Neural cell (in vitro differentiated cells): ENCODE measurements at regions not wholly inside any gene's neighbourhood (a gene's known extent, or its start where the extent isn't known, plus 50 kb on each side); places are given as distances from the start of the nearest gene placed in this dataset.

Source experiments
- H2AFZ ChIP-seq: fragments of 200-600, 300-800 bp; sonication (generic), shearing (Covaris generic); 2 replicates; pipeline ENCODE4 v1.6.0; 2014; ENCODE audit warnings: low read depth, mild to moderate bottlenecking, antibody characterized with exemption, low read length, moderate library complexity
- H3F3A ChIP-seq: fragments of 200-600 bp; shearing (Covaris generic); 2 replicates; pipeline ENCODE4 v1.6.1; 2016; ENCODE audit warnings: mild to moderate bottlenecking, moderate library complexity, mixed read lengths, antibody characterized with exemption, low read length; ENCODE audit not compliant: insufficient read depth, poor library complexity, severe bottlenecking
- H3K27ac ChIP-seq: fragments of 200-600, 300-800 bp; sonication (generic), shearing (Covaris generic); 2 replicates; pipeline ENCODE4 v1.5.1; 2014; ENCODE audit warnings: mild to moderate bottlenecking, low read length, moderate library complexity
- H3K27me3 ChIP-seq: fragments of 300-800, 200-600 bp; sonication (generic), shearing (Covaris generic); 2 replicates; pipeline ENCODE4 v1.6.0; 2014; ENCODE audit warnings: mild to moderate bottlenecking, low read depth, low read length, moderate library complexity; ENCODE audit not compliant: insufficient read depth
- H3K36me3 ChIP-seq: fragments of 300-800, 200-600 bp; sonication (generic), shearing (Covaris generic); 2 replicates; pipeline ENCODE4 v1.5.1; 2014; ENCODE audit warnings: mild to moderate bottlenecking, antibody characterized with exemption, low read length, moderate library complexity; ENCODE audit not compliant: insufficient read depth
- H3K4me2 ChIP-seq: fragments of 300-800, 200-600 bp; sonication (generic), shearing (Covaris generic); 2 replicates; pipeline ENCODE4 v1.6.0; 2014; ENCODE audit warnings: mild to moderate bottlenecking, low read length
- H3K4me3 ChIP-seq: fragments of 300-800, 200-600 bp; sonication (generic), shearing (Covaris generic); 2 replicates; pipeline ENCODE4 v1.5.1; 2014; ENCODE audit warnings: mild to moderate bottlenecking, low read length, moderate library complexity
- H3K79me2 ChIP-seq: fragments of 200-600 bp; shearing (Covaris generic); replicated peaks from 2 replicates; pipeline ENCODE4 v1.6.0; 2014; ENCODE audit warnings: mild to moderate bottlenecking, low read length, moderate library complexity; ENCODE audit not compliant: insufficient read depth
- H3K9ac ChIP-seq: fragments of 300-800, 200-600 bp; sonication (generic), shearing (Covaris generic); 2 replicates; pipeline ENCODE4 v1.6.1; 2016; ENCODE audit warnings: mild to moderate bottlenecking, low read length, mixed read lengths
- H3K9me2 ChIP-seq: fragments of 200-600 bp; shearing (Covaris generic); 2 replicates; pipeline ENCODE4 v1.6.1; 2016; ENCODE audit warnings: mild to moderate bottlenecking, low read length, mixed read lengths; ENCODE audit not compliant: insufficient read depth
- H3K9me3 ChIP-seq: fragments of 200-600, 300-800 bp; sonication (generic), shearing (Covaris generic); 2 replicates; pipeline ENCODE4 v1.6.1; 2016; ENCODE audit warnings: mild to moderate bottlenecking, mixed run types, low read length, moderate library complexity, mixed read lengths
- H4K20me1 ChIP-seq: fragments of 200-600 bp; shearing (Covaris generic); 2 replicates; pipeline ENCODE4 v1.6.1; 2016; ENCODE audit warnings: mild to moderate bottlenecking, mixed run types; ENCODE audit not compliant: insufficient read depth
- EP300 ChIP-seq: fragments of 450-650 bp; conservative IDR thresholded peaks from 2 replicates; pipeline ENCODE4 v1.6.1; 2014; ENCODE audit warnings: antibody characterized with exemption, mild to moderate bottlenecking, moderate library complexity; ENCODE audit not compliant: poor library complexity, severe bottlenecking
- EZH2 ChIP-seq: fragments of 200-600, 300-800 bp; shearing (Covaris generic), sonication (generic); IDR thresholded peaks from 2 replicates; pipeline ENCODE4 v1.6.1; 2014; ENCODE audit warnings: antibody characterized with exemption, low read length, borderline replicate concordance, mild to moderate bottlenecking; ENCODE audit not compliant: insufficient read depth, poor library complexity, severe bottlenecking
- MXI1 ChIP-seq: fragments of 450-650 bp; conservative IDR thresholded peaks from 2 replicates; pipeline ENCODE4 v1.6.1; 2014; ENCODE audit warnings: antibody characterized with exemption, mild to moderate bottlenecking; ENCODE audit not compliant: poor library complexity, severe bottlenecking
- POLR2AphosphoS5 ChIP-seq: IDR thresholded peaks from 2 replicates; pipeline ENCODE4 v1.6.1; 2012
- RAD21 ChIP-seq: fragments of 450-650 bp; conservative IDR thresholded peaks from 2 replicates; pipeline ENCODE4 v1.6.1; 2014; ENCODE audit warnings: antibody characterized with exemption, mild to moderate bottlenecking, moderate library complexity
- SMC3 ChIP-seq: fragments of 450-650 bp; conservative IDR thresholded peaks from 2 replicates; pipeline ENCODE4 v1.6.1; 2014; ENCODE audit warnings: antibody characterized with exemption, mild to moderate bottlenecking, moderate library complexity; ENCODE audit not compliant: poor library complexity
- TAF1 ChIP-seq: IDR thresholded peaks from 2 replicates; pipeline ENCODE4 v1.6.1; 2012; ENCODE audit warnings: low read depth
- TF ChIP-seq, protein P1 (sequence below): fragments of 450-650 bp; IDR thresholded peaks from 2 replicates; pipeline ENCODE4 v1.5.1; 2014; ENCODE audit warnings: antibody characterized with exemption, mild to moderate bottlenecking, moderate library complexity; ENCODE audit not compliant: poor library complexity, severe bottlenecking

DNA sequence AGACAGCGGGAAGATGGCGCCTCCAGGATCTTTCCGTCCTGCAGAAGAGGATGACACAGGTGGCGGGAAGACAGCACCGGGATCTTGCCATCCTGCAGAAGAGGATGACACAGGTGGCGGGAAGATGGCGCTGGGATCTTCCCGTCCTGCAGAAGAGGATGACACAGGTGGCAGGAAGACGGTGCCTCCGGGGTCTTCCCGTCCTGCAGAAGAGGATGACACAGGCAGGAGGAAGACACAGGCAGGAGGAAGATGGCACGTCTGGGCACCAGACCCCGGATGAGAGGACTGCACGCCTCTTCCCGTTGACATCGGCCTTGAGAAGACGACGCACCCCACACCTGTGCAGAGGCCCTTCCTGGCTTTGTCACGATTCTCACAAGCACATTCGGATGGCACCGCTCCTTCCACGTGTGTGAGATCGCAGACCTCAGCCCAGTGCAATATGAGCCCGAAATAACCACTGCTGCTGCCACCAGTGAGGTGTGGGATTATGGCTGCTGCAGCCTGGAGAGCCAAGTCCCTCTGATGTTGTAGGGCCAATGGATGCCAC lies 79.4 kb upstream of the SNTG2 start:
- no peak overlapping the region for H2AFZ ChIP-seq
- H3K27me3 ChIP-seq = no peaks in the 10 kb centered on the region
- H3K9me3 ChIP-seq = no peaks in the 10 kb centered on the region
- no peaks in the 10 kb centered on the region for H3K9me2 ChIP-seq
- H3F3A ChIP-seq = no peaks in the 10 kb centered on the region
- no peaks in the 10 kb centered on the region for H3K79me2 ChIP-seq
- no peak overlapping the region for H3K4me2 ChIP-seq
- H3K9ac ChIP-seq = no peak overlapping the region
- H4K20me1 ChIP-seq = no peaks in the 10 kb centered on the region
- H3K27ac ChIP-seq = no peak overlapping the region
- no peak overlapping the region for H3K4me3 ChIP-seq
- H3K36me3 ChIP-seq = no peaks in the 10 kb centered on the region
- no peak for TF ChIP-seq TAF1
- no peak for TF ChIP-seq EZH2
- no peak for TF ChIP-seq SMC3
- TF ChIP-seq, protein P1, sequence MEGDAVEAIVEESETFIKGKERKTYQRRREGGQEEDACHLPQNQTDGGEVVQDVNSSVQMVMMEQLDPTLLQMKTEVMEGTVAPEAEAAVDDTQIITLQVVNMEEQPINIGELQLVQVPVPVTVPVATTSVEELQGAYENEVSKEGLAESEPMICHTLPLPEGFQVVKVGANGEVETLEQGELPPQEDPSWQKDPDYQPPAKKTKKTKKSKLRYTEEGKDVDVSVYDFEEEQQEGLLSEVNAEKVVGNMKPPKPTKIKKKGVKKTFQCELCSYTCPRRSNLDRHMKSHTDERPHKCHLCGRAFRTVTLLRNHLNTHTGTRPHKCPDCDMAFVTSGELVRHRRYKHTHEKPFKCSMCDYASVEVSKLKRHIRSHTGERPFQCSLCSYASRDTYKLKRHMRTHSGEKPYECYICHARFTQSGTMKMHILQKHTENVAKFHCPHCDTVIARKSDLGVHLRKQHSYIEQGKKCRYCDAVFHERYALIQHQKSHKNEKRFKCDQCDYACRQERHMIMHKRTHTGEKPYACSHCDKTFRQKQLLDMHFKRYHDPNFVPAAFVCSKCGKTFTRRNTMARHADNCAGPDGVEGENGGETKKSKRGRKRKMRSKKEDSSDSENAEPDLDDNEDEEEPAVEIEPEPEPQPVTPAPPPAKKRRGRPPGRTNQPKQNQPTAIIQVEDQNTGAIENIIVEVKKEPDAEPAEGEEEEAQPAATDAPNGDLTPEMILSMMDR = no peak
- TF ChIP-seq MXI1 = no peak

DNA sequence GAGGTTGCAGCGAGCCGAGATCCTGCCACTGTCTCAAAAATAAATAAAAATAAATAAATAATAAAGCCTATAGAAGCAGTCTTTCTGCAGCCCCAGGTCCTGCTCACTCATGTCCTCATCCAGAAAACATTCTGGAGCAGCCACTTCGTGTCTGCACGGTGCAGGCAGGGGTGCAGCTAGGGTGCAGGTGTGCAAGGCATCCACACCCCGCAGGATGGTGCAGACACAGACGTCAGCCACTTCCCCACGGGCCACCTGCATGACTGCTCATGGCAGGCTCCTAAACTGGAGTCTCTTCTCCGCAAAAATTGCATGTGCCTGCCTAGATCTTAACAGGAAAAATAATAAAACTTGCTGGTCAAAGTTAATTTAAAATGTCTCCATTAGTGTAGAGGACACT lies 80.2 kb upstream of the SNTG2 start:
- Histone ChIP-seq H3K36me3 (no peaks in the 10 kb centered on the region), H3K4me2 (no peak overlapping the region), H3K9ac (no peak overlapping the region), H3K4me3 (no peak overlapping the region), H3F3A (no peaks in the 10 kb centered on the region), H3K9me2 (no peaks in the 10 kb centered on the region), H3K9me3 (no peaks in the 10 kb centered on the region), H3K27ac (no peak overlapping the region), H4K20me1 (no peaks in the 10 kb centered on the region), H3K79me2 (no peaks in the 10 kb centered on the region), H2AFZ (no peak overlapping the region), H3K27me3 (no peaks in the 10 kb centered on the region)
- TF ChIP-seq, protein P1 = no peak
- no peak for TF ChIP-seq TAF1
- no peak for TF ChIP-seq POLR2AphosphoS5
- TF ChIP-seq EP300 = no peak

DNA sequence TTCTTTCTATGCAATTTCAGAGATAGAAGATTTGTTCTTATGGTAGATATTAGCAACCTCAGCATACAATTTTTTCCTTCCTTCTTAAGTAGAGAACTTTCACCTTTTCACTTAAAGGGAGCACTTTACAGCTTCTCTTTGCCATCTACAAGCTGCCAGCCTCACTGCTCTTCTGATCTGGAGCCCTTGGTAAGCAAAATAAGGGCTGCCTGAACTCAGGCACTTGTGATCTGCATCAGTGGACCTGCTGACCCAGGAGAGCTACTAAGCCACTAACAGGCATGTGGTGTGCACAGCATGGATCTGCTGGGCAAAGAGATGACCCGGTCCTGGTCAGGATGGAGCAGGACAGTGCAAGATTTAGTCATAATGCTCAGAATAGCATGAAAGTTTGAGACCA lies 80.8 kb upstream of the SNTG2 start:
- Histone ChIP-seq H4K20me1 (no peaks in the 10 kb centered on the region), H3K9me3 (no peaks in the 10 kb centered on the region), H3K4me3 (no peak overlapping the region), H2AFZ (no peak overlapping the region), H3K27ac (no peak overlapping the region), H3K27me3 (no peaks in the 10 kb centered on the region), H3K4me2 (no peak overlapping the region), H3F3A (no peaks in the 10 kb centered on the region), H3K9me2 (no peaks in the 10 kb centered on the region), H3K36me3 (no peaks in the 10 kb centered on the region), H3K9ac (no peak overlapping the region), H3K79me2 (no peaks in the 10 kb centered on the region)
- TF ChIP-seq EZH2 (no peak), RAD21 (no peak), POLR2AphosphoS5 (no peak)
- TF ChIP-seq, protein P1 = no peak
